K562 (cell line): ENCODE measurements at regions not wholly inside any gene's neighbourhood (a gene's known extent, or its start where the extent isn't known, plus 50 kb on each side); places are given as distances from the start of the nearest gene placed in this dataset.

Experiments used
- ATAC-seq: fragments of 200-7000 bp; cut with Tn5 transposase; 3 replicates; pipeline ENCODE4 v1.9.1; 2020; ENCODE audit warnings: moderate library complexity
- BruUV-seq: library from RNA; stranded (reverse); fragments of 400-500 nt; replicated peaks from 2 replicates; lab custom pipeline; 2021; lab: Mats Ljungman, UMichigan
- CTCF ChIA-PET: fragments of 300-600 bp; formaldehyde crosslinking; extraction: SDS; loops from one replicate; lab custom pipeline; 2021; ENCODE audit warnings: low intra/inter-chr PET ratio; lab: Yijun Ruan, JAX
- POLR2A ChIA-PET: fragments of 300-600, 350-650 bp; sonication (Branson Sonifier 250); formaldehyde crosslinking; extraction: SDS; loops from one replicate; lab custom pipeline; 2021; ENCODE audit warnings: antibody characterized with exemption, inconsistent platforms; lab: Yijun Ruan, JAX
- DNase-seq, 4 experiments: peaks; one replicate each; pipeline versions ENCODE4 v3.0.0 to v3.0.0-alpha.2; 2011 to 2018; ENCODE audit warnings: low spot score in 3 of 4, mixed read lengths in 3 of 4; ENCODE audit errors: extremely low read depth in 1 of 4
- FAIRE-seq: peaks from 2 replicates; lab custom pipeline; 2011; peaks lifted over from hg19 to GRCh38; lab: Jason Lieb, UNC
- H2AFZ ChIP-seq: 2 replicates; pipeline ENCODE4 v1.6.0; 2011; ENCODE audit warnings: low read depth, low read length, control low read depth, inconsistent platforms
- H3K27ac ChIP-seq: fragments of 200-600 bp; 3 replicates; pipeline ENCODE4 v1.8.0; 2011; ENCODE audit warnings: low read depth, mild to moderate bottlenecking, control low read depth, inconsistent platforms, low read length, moderate library complexity, mixed read lengths; ENCODE audit errors: extremely low read depth
- H3K27me3 ChIP-seq, 2 experiments: fragments of 300-600 bp in 1 of 2; 2 replicates in 1 of 2; 3 replicates in 1 of 2; pipeline versions ENCODE4 v1.6.0 to v1.8.0; 2011; ENCODE audit warnings: inconsistent platforms in 2 of 2, low read length in 2 of 2, mild to moderate bottlenecking in 1 of 2, mixed read lengths in 1 of 2, moderate library complexity in 1 of 2; ENCODE audit not compliant: control insufficient read depth in 2 of 2, insufficient read depth in 2 of 2
- H3K36me3 ChIP-seq: fragments of 300-600 bp; 3 replicates; pipeline ENCODE4 v1.8.0; 2011; ENCODE audit warnings: mild to moderate bottlenecking, low read length, inconsistent platforms; ENCODE audit not compliant: control insufficient read depth, insufficient read depth
- H3K4me1 ChIP-seq, 2 experiments: fragments of 200-600 bp in 1 of 2; replicated peaks in 1 of 2; 2 replicates in 1 of 2; 3 replicates in 1 of 2; pipeline versions ENCODE4 v1.5.1 to v1.8.0; 2011; ENCODE audit warnings: inconsistent platforms in 2 of 2, low read length in 2 of 2, mild to moderate bottlenecking in 1 of 2, mixed read lengths in 1 of 2, moderate library complexity in 1 of 2; ENCODE audit not compliant: control insufficient read depth in 2 of 2, insufficient read depth in 2 of 2
- H3K4me2 ChIP-seq: 2 replicates; pipeline ENCODE4 v1.6.1; 2011; ENCODE audit warnings: low read length, control low read depth, inconsistent platforms, mixed read lengths; ENCODE audit not compliant: insufficient read depth
- H3K4me3 ChIP-seq: fragments of 200-600 bp; sonication (generic), shearing (Covaris generic); 2 replicates; pipeline ENCODE4 v1.5.1; 2016; ENCODE audit warnings: control low read depth, inconsistent platforms
- H3K79me2 ChIP-seq: fragments of 200-600 bp; 3 replicates; pipeline ENCODE4 v1.8.0; 2011; ENCODE audit warnings: low read length, inconsistent platforms; ENCODE audit not compliant: control insufficient read depth, insufficient read depth
- H3K9ac ChIP-seq, 2 experiments: 2 replicates each; pipeline versions ENCODE4 v1.6.0 to v1.6.1; 2011; ENCODE audit warnings: low read depth in 2 of 2, low read length in 2 of 2, control low read depth in 1 of 2, inconsistent platforms in 1 of 2, mild to moderate bottlenecking in 1 of 2, mixed read lengths in 1 of 2; ENCODE audit not compliant: insufficient read depth in 1 of 2
- H3K9me1 ChIP-seq: one replicate; pipeline ENCODE4 v1.6.0; 2011; ENCODE audit warnings: inconsistent platforms, mild to moderate bottlenecking, low read length, moderate library complexity; ENCODE audit not compliant: control insufficient read depth, insufficient read depth
- H3K9me3 ChIP-seq: replicated peaks from 2 replicates; pipeline ENCODE4 v1.5.1; 2011; ENCODE audit warnings: low read depth, low read length, inconsistent platforms; ENCODE audit not compliant: control insufficient read depth, insufficient read depth
- H4K20me1 ChIP-seq: replicated peaks from 2 replicates; pipeline ENCODE4 v1.6.1; 2011; ENCODE audit warnings: low read length, inconsistent platforms, mixed read lengths; ENCODE audit not compliant: control insufficient read depth, insufficient read depth
- CBFA2T2 ChIP-seq: fragments of 450-650 bp; conservative IDR thresholded peaks from 2 replicates; pipeline ENCODE4 v1.6.1; 2017; ENCODE audit warnings: mild to moderate bottlenecking
- CBX1 ChIP-seq: sonication (generic); IDR thresholded peaks from 2 replicates; pipeline ENCODE4 v1.6.1; 2016; ENCODE audit warnings: antibody characterized with exemption, low read depth, mild to moderate bottlenecking
- JUND ChIP-seq, 2 experiments: IDR thresholded peaks; 2 replicates in 1 of 2; 3 replicates in 1 of 2; pipeline ENCODE4 v1.6.1; 2011; ENCODE audit warnings: borderline replicate concordance in 2 of 2, low read depth in 2 of 2, low read length in 2 of 2, improper control_type of control experiment in 1 of 2, missing biosample characterization in 1 of 2, missing genetic modification characterization in 1 of 2, missing genetic modification reagents in 1 of 2
- KLF10 ChIP-seq: fragments of 250-450 bp; sonication (Bioruptor Pico); IDR thresholded peaks from 2 replicates; pipeline ENCODE4 v1.6.1; 2021; ENCODE audit warnings: matching md5 sums
- NFYB ChIP-seq: IDR thresholded peaks from 2 replicates; pipeline ENCODE4 v1.6.1; 2011; ENCODE audit warnings: mild to moderate bottlenecking, moderate library complexity; ENCODE audit not compliant: insufficient read length; ENCODE audit errors: extremely low read depth
- PURB ChIP-seq: sonication (generic); formaldehyde crosslinking; IDR thresholded peaks from 2 replicates; pipeline ENCODE4 v1.9.0; 2021; ENCODE audit warnings: low read depth, mild to moderate bottlenecking, missing genetic modification reagents
- SMARCE1 ChIP-seq: fragments of 450-650 bp; IDR thresholded peaks from 2 replicates; pipeline ENCODE4 v1.7.1; 2016; ENCODE audit warnings: mild to moderate bottlenecking
- XRCC3 ChIP-seq: fragments of 450-650 bp; IDR thresholded peaks from 2 replicates; pipeline ENCODE4 v1.6.1; 2017; ENCODE audit warnings: mild to moderate bottlenecking, moderate library complexity
- ZFP30 ChIP-seq: fragments of 250-450 bp; sonication (Bioruptor Pico); IDR thresholded peaks from 2 replicates; pipeline ENCODE4 v1.8.0; 2022; ENCODE audit warnings: moderate library complexity, mild to moderate bottlenecking, inconsistent platforms, borderline replicate concordance
- ZNF764 ChIP-seq: fragments of 250-450 bp; sonication (Bioruptor Pico); IDR thresholded peaks from 2 replicates; pipeline ENCODE4 v1.4.0; 2020; ENCODE audit warnings: low read depth, mild to moderate bottlenecking, moderate library complexity
- WGBS: fragments of 100-300 bp; shearing (Covaris generic); methylation state at CpG from one replicate; pipeline ENCODE4 v1.1.6; 2016; ENCODE audit warnings: low coverage, mixed read lengths; ENCODE audit not compliant: insufficient coverage; ENCODE audit errors: missing lambda C conversion rate; 5-methylcytosine and 5-hydroxymethylcytosine counted together
- in situ Hi-C: fragments of 300-500 bp; cut with MboI; formaldehyde crosslinking; loops from 4 replicates; pipeline ENCODE4 v1.15.0; 2018; ENCODE audit warnings: inconsistent platforms, mixed read lengths
- intact Hi-C: fragments of 100-400 bp; cut with micrococcal nuclease; formaldehyde crosslinking; loops from 2 replicates; pipeline ENCODE4 v1.14.2; 2022
- TF ChIP-seq, protein P1 (sequence below): fragments of 450-650 bp; IDR thresholded peaks from 2 replicates; pipeline ENCODE4 v1.6.1; 2016
- TF ChIP-seq, protein P2 (sequence below): fragments of 450-650 bp; IDR thresholded peaks from 2 replicates; pipeline ENCODE4 v1.6.1; 2016; ENCODE audit warnings: low read depth, mild to moderate bottlenecking, moderate library complexity
- TF ChIP-seq, protein P3 (sequence below): fragments of 250-450 bp; sonication (Bioruptor Pico); IDR thresholded peaks from 2 replicates; pipeline ENCODE4 v1.4.0; 2020; ENCODE audit warnings: mild to moderate bottlenecking
- TF ChIP-seq, protein P4 (sequence below): fragments of 250-450 bp; sonication (Bioruptor Pico); IDR thresholded peaks from 2 replicates; pipeline ENCODE4 v1.8.0; 2022; ENCODE audit warnings: moderate library complexity, mild to moderate bottlenecking, inconsistent platforms
- TF ChIP-seq, protein P5 (sequence below): fragments of 450-650 bp; IDR thresholded peaks from 2 replicates; pipeline ENCODE4 v1.7.0; 2016; ENCODE audit warnings: borderline replicate concordance

DNA sequence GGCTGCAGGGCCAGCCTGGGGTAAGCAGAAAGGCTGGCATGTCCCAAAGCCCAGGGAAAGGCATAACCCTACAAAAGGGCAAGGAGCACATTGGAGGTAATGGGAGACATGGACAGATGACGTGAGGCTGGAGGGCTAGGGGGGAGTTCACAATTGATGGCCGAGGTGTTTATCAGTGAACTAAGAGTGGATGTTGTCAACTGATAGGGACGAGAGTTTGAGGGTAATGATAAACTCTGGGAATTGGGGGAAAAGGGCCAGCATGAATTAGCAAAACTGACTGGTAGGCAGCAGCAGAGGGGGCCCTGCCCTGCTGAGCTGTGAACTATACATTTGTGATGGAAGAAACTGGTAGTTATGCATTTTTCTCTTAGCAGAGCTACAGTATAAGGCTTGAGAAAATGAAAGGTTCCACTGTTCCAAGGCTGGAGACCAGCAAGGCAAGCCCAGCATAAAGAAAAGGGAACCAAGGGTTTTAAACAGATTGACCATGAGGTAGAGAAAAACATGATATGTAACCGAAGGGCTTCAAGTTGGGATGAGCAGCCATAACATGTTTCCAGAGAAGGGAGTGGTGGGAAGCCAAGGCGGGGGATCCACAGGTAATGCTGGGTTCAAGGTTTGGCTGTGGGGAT, 98.1 kb upstream of the MLN start:
- POLR2A ChIA-PET, result interaction anchor here (0.6 kb wide), 1 partner anchor 37 kb away, joined by 3 read pairs; no protein-coding TSS in a partner anchor
- peak; percentile 64 to 79 (median 72) for DNase-seq
- no peak for ATAC-seq
- Histone ChIP-seq H3K27ac (peak overlapping the region; percentile 54), H3K27me3 (0 out of 5 replicates have a peak, but pooled peaks cover 0 to 10% of the 10 kb centered on the region in 2 experiments), H2AFZ (peak overlapping the region; percentile 58), H3K9me3 (no peaks in the 10 kb centered on the region), H3K9ac (peak overlapping the region; percentile 4 to 46; a peak in 2 of 4 replicates), H3K36me3 (no peaks in the 10 kb centered on the region), H3K4me1 (peaks cover 47 to 51% of the 10 kb centered on the region in 2 experiments; a peak in 4 of 5 replicates), H3K9me1 (peaks cover 4% of the 10 kb centered on the region), H3K4me3 (no peak overlapping the region), H3K4me2 (peak overlapping the region; percentile 68), H3K79me2 (peaks cover 4% of the 10 kb centered on the region; the same call in 2 of the 3 replicates), H4K20me1 (no peaks in the 10 kb centered on the region)
- CTCF ChIA-PET, result no interaction called here
- intact Hi-C loops, result no loop called here
- in situ Hi-C loops, result no loop called here
- peak; percentile 37 for FAIRE-seq
- 18% methylated on average over 5 of the region's 5 CpGs for WGBS
- no TSS peak for BruUV-seq
- TF ChIP-seq, protein P1, sequence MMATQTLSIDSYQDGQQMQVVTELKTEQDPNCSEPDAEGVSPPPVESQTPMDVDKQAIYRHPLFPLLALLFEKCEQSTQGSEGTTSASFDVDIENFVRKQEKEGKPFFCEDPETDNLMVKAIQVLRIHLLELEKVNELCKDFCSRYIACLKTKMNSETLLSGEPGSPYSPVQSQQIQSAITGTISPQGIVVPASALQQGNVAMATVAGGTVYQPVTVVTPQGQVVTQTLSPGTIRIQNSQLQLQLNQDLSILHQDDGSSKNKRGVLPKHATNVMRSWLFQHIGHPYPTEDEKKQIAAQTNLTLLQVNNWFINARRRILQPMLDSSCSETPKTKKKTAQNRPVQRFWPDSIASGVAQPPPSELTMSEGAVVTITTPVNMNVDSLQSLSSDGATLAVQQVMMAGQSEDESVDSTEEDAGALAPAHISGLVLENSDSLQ, result peak; percentile 44; the same call in 1 of the 2 replicates
- no peak for TF ChIP-seq ZNF764 (CRISPR knock-in tag)
- TF ChIP-seq, protein P2, sequence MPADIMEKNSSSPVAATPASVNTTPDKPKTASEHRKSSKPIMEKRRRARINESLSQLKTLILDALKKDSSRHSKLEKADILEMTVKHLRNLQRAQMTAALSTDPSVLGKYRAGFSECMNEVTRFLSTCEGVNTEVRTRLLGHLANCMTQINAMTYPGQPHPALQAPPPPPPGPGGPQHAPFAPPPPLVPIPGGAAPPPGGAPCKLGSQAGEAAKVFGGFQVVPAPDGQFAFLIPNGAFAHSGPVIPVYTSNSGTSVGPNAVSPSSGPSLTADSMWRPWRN, result no peak
- TF ChIP-seq XRCC3, result no peak
- no peak for TF ChIP-seq ZFP30
- peak; percentile 75 for TF ChIP-seq CBFA2T2
- TF ChIP-seq, protein P3, sequence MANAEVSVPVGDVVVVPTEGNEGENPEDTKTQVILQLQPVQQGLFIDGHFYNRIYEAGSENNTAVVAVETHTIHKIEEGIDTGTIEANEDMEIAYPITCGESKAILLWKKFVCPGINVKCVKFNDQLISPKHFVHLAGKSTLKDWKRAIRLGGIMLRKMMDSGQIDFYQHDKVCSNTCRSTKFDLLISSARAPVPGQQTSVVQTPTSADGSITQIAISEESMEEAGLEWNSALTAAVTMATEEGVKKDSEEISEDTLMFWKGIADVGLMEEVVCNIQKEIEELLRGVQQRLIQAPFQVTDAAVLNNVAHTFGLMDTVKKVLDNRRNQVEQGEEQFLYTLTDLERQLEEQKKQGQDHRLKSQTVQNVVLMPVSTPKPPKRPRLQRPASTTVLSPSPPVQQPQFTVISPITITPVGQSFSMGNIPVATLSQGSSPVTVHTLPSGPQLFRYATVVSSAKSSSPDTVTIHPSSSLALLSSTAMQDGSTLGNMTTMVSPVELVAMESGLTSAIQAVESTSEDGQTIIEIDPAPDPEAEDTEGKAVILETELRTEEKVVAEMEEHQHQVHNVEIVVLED (CRISPR knock-in tag), result no peak
- peak; percentile 39; the same call in 1 of the 2 replicates for TF ChIP-seq JUND (IDR thresholded peaks at IDR 0.05; ENCODE audit: borderline replicate concordance, low read depth, low read length)
- TF ChIP-seq JUND (tag; IDR thresholded peaks at IDR 0.05; ENCODE audit: borderline replicate concordance, low read depth, low read length), result peak; percentile 35; the same call in 1 of the 3 replicates
- no peak for TF ChIP-seq PURB
- TF ChIP-seq, protein P4, sequence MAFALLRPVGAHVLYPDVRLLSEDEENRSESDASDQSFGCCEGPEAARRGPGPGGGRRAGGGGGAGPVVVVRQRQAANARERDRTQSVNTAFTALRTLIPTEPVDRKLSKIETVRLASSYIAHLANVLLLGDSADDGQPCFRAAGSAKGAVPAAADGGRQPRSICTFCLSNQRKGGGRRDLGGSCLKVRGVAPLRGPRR, result no peak
- TF ChIP-seq SMARCE1, result peak; percentile 72; the same call in 1 of the 2 replicates
- TF ChIP-seq NFYB, result no peak
- TF ChIP-seq CBX1, result no peak
- no peak for TF ChIP-seq KLF10 (CRISPR knock-in tag)
- TF ChIP-seq, protein P5, sequence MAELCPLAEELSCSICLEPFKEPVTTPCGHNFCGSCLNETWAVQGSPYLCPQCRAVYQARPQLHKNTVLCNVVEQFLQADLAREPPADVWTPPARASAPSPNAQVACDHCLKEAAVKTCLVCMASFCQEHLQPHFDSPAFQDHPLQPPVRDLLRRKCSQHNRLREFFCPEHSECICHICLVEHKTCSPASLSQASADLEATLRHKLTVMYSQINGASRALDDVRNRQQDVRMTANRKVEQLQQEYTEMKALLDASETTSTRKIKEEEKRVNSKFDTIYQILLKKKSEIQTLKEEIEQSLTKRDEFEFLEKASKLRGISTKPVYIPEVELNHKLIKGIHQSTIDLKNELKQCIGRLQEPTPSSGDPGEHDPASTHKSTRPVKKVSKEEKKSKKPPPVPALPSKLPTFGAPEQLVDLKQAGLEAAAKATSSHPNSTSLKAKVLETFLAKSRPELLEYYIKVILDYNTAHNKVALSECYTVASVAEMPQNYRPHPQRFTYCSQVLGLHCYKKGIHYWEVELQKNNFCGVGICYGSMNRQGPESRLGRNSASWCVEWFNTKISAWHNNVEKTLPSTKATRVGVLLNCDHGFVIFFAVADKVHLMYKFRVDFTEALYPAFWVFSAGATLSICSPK, result no peak
